NCI-H1417 treated with DMSO at 0.1 percent for 48 hours (cell line): ENCODE measurements at regions not wholly inside any gene's neighbourhood (a gene's known extent, or its start where the extent isn't known, plus 50 kb on each side); places are given as distances from the start of the nearest gene placed in this dataset.
"Not testable (repeated sequence)": the region's sequence is repeated elsewhere in the genome, so short reads cannot be mapped to it uniquely, and the experiment has no call there.

Experiments
- DNase-seq: peaks from one replicate; lab custom pipeline; 2025; lab: John Stamatoyannopoulos, UW

GRCh38 chr17:82998637-82999036, 80.8 kb upstream of the METRNL start:
- no peak for DNase-seq

GRCh38 chr17:83000738-83001137, 78.7 kb upstream of the METRNL start:
- no peak for DNase-seq

- no peak for DNase-seq
Observed at GRCh38 chr17:83002118-83002805, 77.1 kb upstream of the METRNL start.

GRCh38 chr17:83004791-83005380, 74.5 kb upstream of the METRNL start:
- DNase-seq = no peak

GRCh38 chr17:83005639-83006038, 73.8 kb upstream of the METRNL start:
- no peak for DNase-seq

- no peak for DNase-seq
Observed at GRCh38 chr17:83006515-83007455, 72.6 kb upstream of the METRNL start.

GRCh38 chr17:83007504-83008185, 71.8 kb upstream of the METRNL start:
- DNase-seq = peak; percentile 11

GRCh38 chr17:83008186-83008510, 71.3 kb upstream of the METRNL start:
- no peak for DNase-seq

GRCh38 chr17:83008526-83008925, 70.9 kb upstream of the METRNL start:
- DNase-seq = no peak

- DNase-seq = no peak
Observed at GRCh38 chr17:83009414-83010205, 69.8 kb upstream of the METRNL start.

- no peak for DNase-seq
Observed at GRCh38 chr17:83010206-83011200, 68.9 kb upstream of the METRNL start.

GRCh38 chr17:83011676-83012075, 67.7 kb upstream of the METRNL start:
- not testable (repeated sequence) for DNase-seq

GRCh38 chr17:83012200-83012785, 67.1 kb upstream of the METRNL start:
- no peak for DNase-seq

- DNase-seq = no peak
Observed at GRCh38 chr17:83012868-83013778, 66.3 kb upstream of the METRNL start.

- no peak for DNase-seq
Observed at GRCh38 chr17:83013779-83014117, 65.7 kb upstream of the METRNL start.

GRCh38 chr17:83014297-83014696, 65.1 kb upstream of the METRNL start:
- DNase-seq = no peak

GRCh38 chr17:83014940-83015910, 64.2 kb upstream of the METRNL start:
- no peak for DNase-seq
